LNCaP clone FGC (cell line): ENCODE measurements at regions not wholly inside any gene's neighbourhood (a gene's known extent, or its start where the extent isn't known, plus 50 kb on each side); places are given as distances from the start of the nearest gene placed in this dataset.
"Not testable (repeated sequence)": the region's sequence is repeated elsewhere in the genome, so short reads cannot be mapped to it uniquely, and the experiment has no call there.

Experiments
- DNase-seq: peaks from one replicate; pipeline ENCODE4 v3.0.0-alpha.2; 2011; ENCODE audit warnings: low read depth
- H3K4me3 ChIP-seq: 2 replicates; pipeline ENCODE4 v1.5.1; 2011; ENCODE audit warnings: mild to moderate bottlenecking, low read depth, low read length, control low read depth
- TF ChIP-seq, protein P1 (sequence below): IDR thresholded peaks from 2 replicates; pipeline ENCODE4 v1.5.1; 2012; ENCODE audit warnings: mild to moderate bottlenecking; ENCODE audit not compliant: control insufficient read depth, insufficient read depth; ENCODE audit errors: extremely low read depth

DNA sequence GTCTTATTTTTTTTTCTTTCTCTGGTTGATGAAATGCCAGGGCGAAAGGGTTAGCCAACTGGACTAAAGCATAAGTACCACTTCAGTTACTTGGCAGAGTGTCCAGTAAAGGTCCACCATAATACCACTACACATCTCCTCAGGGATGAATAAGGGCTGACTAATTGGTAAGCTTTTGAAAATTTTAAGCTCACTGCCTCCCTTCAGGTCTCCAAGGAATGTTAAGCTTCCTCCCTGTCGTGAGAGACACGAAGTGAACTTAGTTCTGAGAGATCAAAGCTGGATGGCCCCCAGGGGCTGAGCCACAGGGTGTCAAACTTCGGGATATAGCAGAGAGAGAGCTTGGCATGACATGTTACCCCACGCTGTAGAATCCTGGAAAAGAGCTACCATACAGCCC, 111.4 kb downstream of the VSIG4 start:
- no peak for DNase-seq
- TF ChIP-seq, protein P1, sequence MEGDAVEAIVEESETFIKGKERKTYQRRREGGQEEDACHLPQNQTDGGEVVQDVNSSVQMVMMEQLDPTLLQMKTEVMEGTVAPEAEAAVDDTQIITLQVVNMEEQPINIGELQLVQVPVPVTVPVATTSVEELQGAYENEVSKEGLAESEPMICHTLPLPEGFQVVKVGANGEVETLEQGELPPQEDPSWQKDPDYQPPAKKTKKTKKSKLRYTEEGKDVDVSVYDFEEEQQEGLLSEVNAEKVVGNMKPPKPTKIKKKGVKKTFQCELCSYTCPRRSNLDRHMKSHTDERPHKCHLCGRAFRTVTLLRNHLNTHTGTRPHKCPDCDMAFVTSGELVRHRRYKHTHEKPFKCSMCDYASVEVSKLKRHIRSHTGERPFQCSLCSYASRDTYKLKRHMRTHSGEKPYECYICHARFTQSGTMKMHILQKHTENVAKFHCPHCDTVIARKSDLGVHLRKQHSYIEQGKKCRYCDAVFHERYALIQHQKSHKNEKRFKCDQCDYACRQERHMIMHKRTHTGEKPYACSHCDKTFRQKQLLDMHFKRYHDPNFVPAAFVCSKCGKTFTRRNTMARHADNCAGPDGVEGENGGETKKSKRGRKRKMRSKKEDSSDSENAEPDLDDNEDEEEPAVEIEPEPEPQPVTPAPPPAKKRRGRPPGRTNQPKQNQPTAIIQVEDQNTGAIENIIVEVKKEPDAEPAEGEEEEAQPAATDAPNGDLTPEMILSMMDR: no peak
- no peak overlapping the region for H3K4me3 ChIP-seq

DNA sequence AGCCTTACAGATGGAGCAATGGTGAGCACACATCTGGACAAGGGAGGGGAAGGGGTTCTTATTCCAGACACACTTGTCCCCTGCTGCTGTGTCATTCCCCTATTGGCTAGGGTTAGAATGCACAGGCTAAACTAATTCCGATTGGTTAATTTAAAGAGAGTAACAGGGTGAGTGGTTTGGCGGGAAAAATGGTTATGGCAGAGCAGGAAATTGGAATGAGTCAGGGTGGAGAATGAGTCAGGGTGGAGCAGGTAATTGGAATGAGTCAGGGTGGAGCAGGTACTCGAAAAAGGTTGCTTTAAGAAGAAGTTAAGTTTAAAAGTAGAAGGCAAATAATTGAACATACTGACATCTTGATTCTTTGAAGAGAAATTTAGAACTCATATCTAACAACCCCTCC, 112.5 kb downstream of the VSIG4 start:
- not testable (repeated sequence) for DNase-seq, H3K4me3 ChIP-seq

DNA sequence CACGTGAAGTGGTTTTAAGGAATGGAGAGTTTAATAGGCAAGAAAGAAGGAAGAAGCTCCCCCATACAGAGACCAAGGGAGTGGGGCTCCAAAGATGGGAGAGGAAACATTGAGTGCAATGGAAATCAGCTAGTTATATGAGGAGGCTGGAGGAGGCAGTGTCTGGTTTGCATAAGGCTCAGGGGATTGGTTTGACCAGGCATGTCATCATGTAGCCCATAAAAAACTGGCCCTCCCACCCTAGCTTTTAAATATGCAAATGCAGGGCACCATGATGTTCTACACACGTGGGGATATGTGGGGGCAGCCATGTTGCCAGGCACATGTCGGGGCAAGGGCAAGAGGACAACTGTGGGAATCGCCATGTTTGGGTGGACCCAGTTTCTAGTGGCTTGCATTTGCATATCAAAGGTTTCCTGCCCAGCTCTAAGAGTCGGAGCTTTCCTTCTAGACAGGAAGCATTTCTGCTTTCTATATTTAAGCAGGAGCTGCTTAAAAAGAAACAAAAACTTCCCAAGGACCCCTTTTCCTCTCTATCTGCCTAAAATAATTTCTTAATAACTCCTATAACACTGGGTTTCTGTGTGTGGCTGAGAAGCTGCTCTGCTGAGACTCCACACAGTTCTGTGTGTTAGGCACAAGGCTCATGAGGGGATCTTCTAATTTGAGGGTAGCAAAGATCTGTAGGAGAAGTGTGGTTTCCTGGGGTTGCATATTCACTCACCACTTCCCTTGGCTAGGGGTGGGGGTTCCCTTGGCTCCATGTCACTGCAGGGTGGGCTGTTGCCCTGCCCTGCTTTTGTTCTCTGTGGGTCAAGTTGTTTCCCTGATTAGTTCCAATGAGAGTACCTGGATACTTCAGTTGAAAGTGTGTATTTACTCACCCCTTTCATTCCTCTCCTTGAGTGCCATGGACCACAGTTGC, 113.5 kb downstream of the VSIG4 start:
- H3K4me3 ChIP-seq: no peak overlapping the region
- DNase-seq: no peak
- TF ChIP-seq, protein P1: no peak

DNA sequence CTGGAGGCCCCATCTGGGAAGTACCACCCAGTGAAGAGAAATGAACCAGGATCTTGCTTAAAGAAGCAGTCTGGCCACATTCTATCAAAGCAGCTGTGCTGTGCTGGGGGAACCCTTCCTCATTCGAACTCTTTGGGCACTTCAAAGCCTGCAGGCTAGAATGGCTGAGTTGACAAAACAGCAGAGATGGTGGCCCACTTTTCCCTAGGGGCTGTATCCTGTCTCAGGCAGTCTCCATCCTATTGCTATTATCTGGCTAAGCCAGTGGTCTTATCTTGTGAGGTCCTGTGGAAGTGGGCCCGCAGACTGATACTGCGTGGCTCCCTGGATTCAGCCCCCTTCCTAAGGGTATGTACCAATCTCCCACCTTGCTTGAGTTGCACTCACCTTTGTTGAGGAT, 114.3 kb downstream of the VSIG4 start:
- no peak overlapping the region for H3K4me3 ChIP-seq
- TF ChIP-seq, protein P1: no peak
- DNase-seq: no peak

DNA sequence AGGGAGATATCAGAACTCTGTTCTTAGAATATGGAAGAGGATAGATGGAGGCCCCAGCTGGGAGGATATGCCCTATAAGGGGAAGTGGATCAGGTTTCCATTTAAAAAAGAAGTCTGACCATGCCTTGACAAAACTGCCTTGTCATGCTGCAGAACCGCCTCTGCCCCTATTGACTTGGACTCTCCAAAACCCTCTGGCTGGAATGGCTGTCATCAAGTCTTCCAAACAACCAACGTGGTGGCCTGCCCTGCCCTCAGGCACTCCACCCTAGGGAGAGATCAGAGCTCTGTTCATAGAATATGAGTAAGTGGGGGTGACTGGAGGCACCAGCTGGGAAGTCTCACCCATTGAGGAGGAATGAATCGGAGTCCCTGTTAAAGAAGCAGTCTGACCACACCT, 114.9 kb downstream of the VSIG4 start:
- no peak overlapping the region for H3K4me3 ChIP-seq
- no peak for DNase-seq
- TF ChIP-seq, protein P1: no peak

DNA sequence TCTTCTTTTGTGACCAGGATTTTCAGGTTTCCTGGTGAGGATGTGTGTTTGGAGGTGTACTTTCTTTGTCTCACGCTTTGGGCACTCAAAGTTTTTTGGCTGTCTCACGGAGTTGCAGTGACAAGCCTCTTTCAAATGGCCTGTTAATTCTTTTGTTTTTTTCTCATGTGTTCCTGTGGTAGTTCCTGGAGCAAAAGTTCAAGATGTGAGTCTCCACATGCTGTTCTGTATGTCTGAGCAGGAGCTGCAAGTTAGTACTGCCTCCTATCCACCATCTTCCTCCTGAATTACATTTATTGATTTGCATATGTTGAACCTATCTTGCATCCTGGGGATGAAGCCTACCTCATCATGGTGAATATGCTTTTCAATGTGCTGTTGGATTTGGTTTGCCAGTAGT, 118.5 kb downstream of the VSIG4 start:
- no peak for DNase-seq
- H3K4me3 ChIP-seq: no peak overlapping the region
- TF ChIP-seq, protein P1: no peak

DNA sequence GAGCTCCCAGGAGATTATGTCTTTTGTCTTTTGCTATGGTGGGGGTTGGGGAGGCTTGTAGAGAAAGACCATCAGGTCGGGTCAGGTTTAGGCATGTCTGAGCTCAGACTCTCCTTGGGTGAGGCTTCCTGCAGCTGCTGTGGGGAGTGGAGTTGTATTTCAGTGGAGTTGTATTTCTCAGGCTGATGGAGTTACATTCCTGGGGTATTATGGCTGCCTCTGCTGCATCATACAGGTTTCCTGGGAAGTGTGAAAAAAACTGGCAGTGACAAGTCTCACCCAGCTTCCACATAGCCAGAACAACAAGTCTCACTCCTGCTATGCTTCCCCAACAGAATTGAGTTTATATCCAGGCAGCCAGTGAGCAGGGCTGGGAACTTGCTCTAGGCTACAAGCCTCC, 119.3 kb downstream of the VSIG4 start:
- TF ChIP-seq, protein P1: no peak
- H3K4me3 ChIP-seq: no peak overlapping the region
- DNase-seq: no peak
